Skeletal muscle tissue (tissue), 3 donors: ENCODE measurements at regions not wholly inside any gene's neighbourhood (a gene's known extent, or its start where the extent isn't known, plus 50 kb on each side); places are given as distances from the start of the nearest gene placed in this dataset.
"Not testable (repeated sequence)": the region's sequence is repeated elsewhere in the genome, so short reads cannot be mapped to it uniquely, and the experiment has no call there.

Experiments used
- H3K27ac ChIP-seq: one replicate; pipeline ENCODE4 v1.7.0; 2013; ENCODE audit warnings: mild to moderate bottlenecking, low read depth, low read length, inconsistent platforms
- H3K27me3 ChIP-seq, 3 donors: one replicate each; pipeline ENCODE4 v1.7.0; 2013; ENCODE audit warnings: low read length in 3 of 3; ENCODE audit not compliant: control insufficient read depth in 3 of 3, insufficient read depth in 3 of 3
- H3K36me3 ChIP-seq, 3 donors: one replicate each; pipeline ENCODE4 v1.7.0; 2013; ENCODE audit warnings: low read length in 3 of 3; ENCODE audit not compliant: control insufficient read depth in 3 of 3, insufficient read depth in 3 of 3
- H3K4me1 ChIP-seq, 3 donors: one replicate each; pipeline ENCODE4 v1.7.0; 2013; ENCODE audit warnings: low read length in 3 of 3, mild to moderate bottlenecking in 3 of 3; ENCODE audit not compliant: control insufficient read depth in 3 of 3, insufficient read depth in 3 of 3
- H3K4me3 ChIP-seq, 3 donors: one replicate each; pipeline ENCODE4 v1.7.0; 2013; ENCODE audit warnings: low read length in 3 of 3
- H3K9ac ChIP-seq, 3 donors: one replicate each; pipeline ENCODE4 v1.7.0; 2013; ENCODE audit warnings: low read length in 3 of 3, mild to moderate bottlenecking in 3 of 3, moderate library complexity in 2 of 3, low read depth in 1 of 3
- H3K9me3 ChIP-seq, 3 donors: one replicate each; pipeline ENCODE4 v1.7.0; 2013; ENCODE audit warnings: low read length in 3 of 3; ENCODE audit not compliant: control insufficient read depth in 3 of 3
- donor health status: Osteomylitis.

GRCh38 chr9:92203887-92204286 lies 88.7 kb upstream of the SPTLC1 start:
- H3K36me3 ChIP-seq, H3K27me3 ChIP-seq, H3K4me1 ChIP-seq, H3K9me3 ChIP-seq, H3K27ac ChIP-seq, H3K9ac ChIP-seq, H3K4me3 ChIP-seq: not testable (repeated sequence)

- H3K4me1 ChIP-seq, H3K36me3 ChIP-seq, H3K27ac ChIP-seq, H3K9ac ChIP-seq, H3K27me3 ChIP-seq, H3K9me3 ChIP-seq, H3K4me3 ChIP-seq: not testable (repeated sequence)
Measured at GRCh38 chr9:92198237-92198636, 83.0 kb upstream of the SPTLC1 start.

GRCh38 chr9:92196909-92197308 lies 81.7 kb upstream of the SPTLC1 start:
- no peaks in the 10 kb centered on the region for H3K36me3 ChIP-seq
- H3K27ac ChIP-seq: no peak overlapping the region
- H3K9ac ChIP-seq: no peak overlapping the region
- no peak overlapping the region for H3K4me3 ChIP-seq
- no peaks in the 10 kb centered on the region for H3K27me3 ChIP-seq
- no peaks in the 10 kb centered on the region for H3K4me1 ChIP-seq
- H3K9me3 ChIP-seq: no peaks in the 10 kb centered on the region

- no peaks in the 10 kb centered on the region for H3K27me3 ChIP-seq
- H3K9ac ChIP-seq: no peak overlapping the region
- no peak overlapping the region for H3K4me3 ChIP-seq
- no peaks in the 10 kb centered on the region for H3K36me3 ChIP-seq
- H3K4me1 ChIP-seq: no peaks in the 10 kb centered on the region
- no peaks in the 10 kb centered on the region for H3K9me3 ChIP-seq
- H3K27ac ChIP-seq: no peak overlapping the region
Measured at GRCh38 chr9:92196400-92196799, 81.2 kb upstream of the SPTLC1 start.

GRCh38 chr9:92191801-92192200 lies 76.6 kb upstream of the SPTLC1 start:
- Histone ChIP-seq H3K9ac (no peak overlapping the region), H3K9me3 (no peaks in the 10 kb centered on the region), H3K36me3 (no peaks in the 10 kb centered on the region), H3K27me3 (peaks cover 0 to 8% (median 4%) of the 10 kb centered on the region in 3 donors), H3K4me3 (no peak overlapping the region), H3K4me1 (no peaks in the 10 kb centered on the region), H3K27ac (no peak overlapping the region)

GRCh38 chr9:92190536-92190790 lies 75.2 kb upstream of the SPTLC1 start:
- H3K4me3 ChIP-seq: no peak overlapping the region
- H3K36me3 ChIP-seq: no peaks in the 10 kb centered on the region
- H3K9me3 ChIP-seq: no peaks in the 10 kb centered on the region
- H3K9ac ChIP-seq: no peak overlapping the region
- no peak overlapping the region for H3K27ac ChIP-seq
- no peaks in the 10 kb centered on the region for H3K4me1 ChIP-seq
- peaks cover 0 to 11% (median 4%) of the 10 kb centered on the region in 3 donors for H3K27me3 ChIP-seq

GRCh38 chr9:92189782-92190535 lies 74.7 kb upstream of the SPTLC1 start:
- H3K4me3 ChIP-seq: no peak overlapping the region
- H3K36me3 ChIP-seq: no peaks in the 10 kb centered on the region
- no peak overlapping the region for H3K9ac ChIP-seq
- no peak overlapping the region for H3K27ac ChIP-seq
- H3K4me1 ChIP-seq: no peaks in the 10 kb centered on the region
- H3K27me3 ChIP-seq: peaks cover 0 to 11% (median 4%) of the 10 kb centered on the region in 3 donors
- H3K9me3 ChIP-seq: no peaks in the 10 kb centered on the region

GRCh38 chr9:92188969-92189781 lies 74.0 kb upstream of the SPTLC1 start:
- Histone ChIP-seq H3K9me3 (no peaks in the 10 kb centered on the region), H3K4me1 (no peaks in the 10 kb centered on the region), H3K9ac (no peak overlapping the region), H3K27me3 (peaks cover 0 to 11% (median 4%) of the 10 kb centered on the region in 3 donors), H3K27ac (no peak overlapping the region), H3K36me3 (no peaks in the 10 kb centered on the region), H3K4me3 (no peak overlapping the region)

- Histone ChIP-seq H3K9ac (no peak overlapping the region), H3K4me3 (no peak overlapping the region), H3K36me3 (no peaks in the 10 kb centered on the region), H3K4me1 (no peaks in the 10 kb centered on the region), H3K27ac (no peak overlapping the region), H3K27me3 (peaks cover 0 to 11% (median 4%) of the 10 kb centered on the region in 3 donors), H3K9me3 (no peaks in the 10 kb centered on the region)
Measured at GRCh38 chr9:92187989-92188714, 72.9 kb upstream of the SPTLC1 start.

- Histone ChIP-seq H3K9ac (no peak overlapping the region), H3K27ac (no peak overlapping the region), H3K36me3 (no peaks in the 10 kb centered on the region), H3K27me3 (peaks cover 0 to 11% (median 4%) of the 10 kb centered on the region in 3 donors), H3K9me3 (no peaks in the 10 kb centered on the region), H3K4me3 (no peak overlapping the region), H3K4me1 (no peaks in the 10 kb centered on the region)
Measured at GRCh38 chr9:92187390-92187789, 72.2 kb upstream of the SPTLC1 start.
